ENCODE measurements at regions not wholly inside any gene's neighbourhood (a gene's known extent, or its start where the extent isn't known, plus 50 kb on each side); places are given as distances from the start of the nearest gene placed in this dataset.
"Not testable (repeated sequence)": the region's sequence is repeated elsewhere in the genome, so short reads cannot be mapped to it uniquely, and the experiment has no call there.

DNA sequence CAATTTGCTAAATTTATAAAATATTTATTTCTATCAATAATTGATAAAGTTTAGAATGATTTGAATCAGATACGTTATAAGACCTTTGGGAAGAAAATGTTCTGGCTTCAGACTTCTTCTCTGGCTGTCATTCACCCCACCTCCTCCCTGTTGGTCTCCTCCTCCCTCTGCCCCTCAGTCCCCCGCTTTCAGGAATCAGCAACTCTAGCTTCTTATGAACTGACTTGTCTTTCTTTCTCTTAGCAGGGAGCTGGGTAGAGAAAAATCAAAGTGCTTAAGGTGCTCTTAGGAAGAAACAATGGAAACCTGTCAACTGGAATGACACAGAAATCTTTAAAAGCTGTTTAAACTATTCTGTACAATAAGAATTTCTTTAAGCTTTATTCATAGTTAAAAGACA, 71.3 kb upstream of the ETV3 start:
- Histone ChIP-seq H3K36me3 (ENCODE audit: control insufficient read depth in 2 of 2, extremely low read depth in 1 of 2, insufficient read depth in 2 of 2, low read length in 2 of 2) (no peaks in the 10 kb centered on the region), H3K79me2 (ENCODE audit: control insufficient read depth, insufficient read depth, low read length) (no peaks in the 10 kb centered on the region), H3K9ac (replicated peaks; ENCODE audit: extremely low read depth, insufficient read depth, low read length) (no peak overlapping the region), H3K27ac (ENCODE audit: insufficient read depth, low read depth, low read length) (no peak overlapping the region), H3K4me1 (ENCODE audit: control insufficient read depth, extremely low read depth, insufficient read depth, low read length) (no peaks in the 10 kb centered on the region), H3K9me3 (replicated peaks; ENCODE audit: control insufficient read depth, insufficient read depth, low read length) (no peaks in the 10 kb centered on the region), H2AFZ (ENCODE audit: low read depth, low read length) (no peak overlapping the region), H3K27me3 (ENCODE audit: control insufficient read depth in 2 of 2, insufficient read depth in 2 of 2, low read length in 2 of 2) (peaks cover 2 to 6% of the 10 kb centered on the region in 2 experiments), H3K9me1 (replicated peaks; ENCODE audit: control insufficient read depth, extremely low read depth, insufficient read depth, low read length) (no peaks in the 10 kb centered on the region), H4K20me1 (replicated peaks; ENCODE audit: control insufficient read depth, extremely low read depth, insufficient read depth, low read length) (no peaks in the 10 kb centered on the region), H3K4me3 (replicated peaks in 1 of 3; ENCODE audit: insufficient read depth in 1 of 3, low read depth in 1 of 3, low read length in 3 of 3) (no peak overlapping the region), H3K4me2 (ENCODE audit: insufficient read depth, low read length) (no peak overlapping the region)
- dilution Hi-C loops (cut with MboI; ENCODE audit: extremely low pct_ligation_motif_present, low sequenced_read_pairs) = loop anchor here (25.0 kb wide), 1 partner anchor 153 kb away; no protein-coding TSS in a partner anchor
- BruUV-seq (replicated peaks) = no TSS peak
- intact Hi-C loops (cut with micrococcal nuclease) = no loop called here
- TF ChIP-seq POLR2A (IDR thresholded peaks at IDR 0.05; ENCODE audit: low read depth, low read length) (no peak), POLR2AphosphoS5 (IDR thresholded peaks at IDR 0.05; ENCODE audit: insufficient read depth, low read depth, low read length) (no peak), FOS (IDR thresholded peaks at IDR 0.05; ENCODE audit: borderline replicate concordance, insufficient read depth, low read length) (no peak), JUN (IDR thresholded peaks at IDR 0.05; ENCODE audit: borderline replicate concordance, insufficient read depth, insufficient read length, low read depth) (no peak), EZH2 (IDR thresholded peaks at IDR 0.05; ENCODE audit: borderline replicate concordance, low read depth, low read length, severe bottlenecking) (no peak)
- TF ChIP-seq, protein P1, sequence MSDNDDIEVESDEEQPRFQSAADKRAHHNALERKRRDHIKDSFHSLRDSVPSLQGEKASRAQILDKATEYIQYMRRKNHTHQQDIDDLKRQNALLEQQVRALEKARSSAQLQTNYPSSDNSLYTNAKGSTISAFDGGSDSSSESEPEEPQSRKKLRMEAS (IDR thresholded peaks at IDR 0.05; ENCODE audit: insufficient read depth, insufficient read length) = no peak
- TF ChIP-seq, protein P2, sequence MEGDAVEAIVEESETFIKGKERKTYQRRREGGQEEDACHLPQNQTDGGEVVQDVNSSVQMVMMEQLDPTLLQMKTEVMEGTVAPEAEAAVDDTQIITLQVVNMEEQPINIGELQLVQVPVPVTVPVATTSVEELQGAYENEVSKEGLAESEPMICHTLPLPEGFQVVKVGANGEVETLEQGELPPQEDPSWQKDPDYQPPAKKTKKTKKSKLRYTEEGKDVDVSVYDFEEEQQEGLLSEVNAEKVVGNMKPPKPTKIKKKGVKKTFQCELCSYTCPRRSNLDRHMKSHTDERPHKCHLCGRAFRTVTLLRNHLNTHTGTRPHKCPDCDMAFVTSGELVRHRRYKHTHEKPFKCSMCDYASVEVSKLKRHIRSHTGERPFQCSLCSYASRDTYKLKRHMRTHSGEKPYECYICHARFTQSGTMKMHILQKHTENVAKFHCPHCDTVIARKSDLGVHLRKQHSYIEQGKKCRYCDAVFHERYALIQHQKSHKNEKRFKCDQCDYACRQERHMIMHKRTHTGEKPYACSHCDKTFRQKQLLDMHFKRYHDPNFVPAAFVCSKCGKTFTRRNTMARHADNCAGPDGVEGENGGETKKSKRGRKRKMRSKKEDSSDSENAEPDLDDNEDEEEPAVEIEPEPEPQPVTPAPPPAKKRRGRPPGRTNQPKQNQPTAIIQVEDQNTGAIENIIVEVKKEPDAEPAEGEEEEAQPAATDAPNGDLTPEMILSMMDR (IDR thresholded peaks at IDR 0.05; ENCODE audit: extremely low read depth in 1 of 2, insufficient read depth in 1 of 2, low read depth in 1 of 2, low read length in 2 of 2) = no peak
- DNase-seq (ENCODE audit: low read depth, low spot score) (no peak), FAIRE-seq (no peak)
- ChIA-PET CTCF (no interaction called here), POLR2A (no interaction called here)

GRCh38 chr1:157205982-157206381, 67.8 kb upstream of the ETV3 start:
- POLR2A ChIA-PET; H3K4me1 ChIP-seq (ENCODE audit: control insufficient read depth, extremely low read depth, insufficient read depth, low read length); H4K20me1 ChIP-seq (replicated peaks; ENCODE audit: control insufficient read depth, extremely low read depth, insufficient read depth, low read length); intact Hi-C loops (cut with micrococcal nuclease); H2AFZ ChIP-seq (ENCODE audit: low read depth, low read length); FAIRE-seq; H3K27ac ChIP-seq (ENCODE audit: insufficient read depth, low read depth, low read length); CTCF ChIA-PET; H3K4me2 ChIP-seq (ENCODE audit: insufficient read depth, low read length); H3K9me3 ChIP-seq (replicated peaks; ENCODE audit: control insufficient read depth, insufficient read depth, low read length); H3K36me3 ChIP-seq (ENCODE audit: control insufficient read depth in 2 of 2, extremely low read depth in 1 of 2, insufficient read depth in 2 of 2, low read length in 2 of 2); H3K79me2 ChIP-seq (ENCODE audit: control insufficient read depth, insufficient read depth, low read length); H3K9me1 ChIP-seq (replicated peaks; ENCODE audit: control insufficient read depth, extremely low read depth, insufficient read depth, low read length); DNase-seq (ENCODE audit: low read depth, low spot score); H3K4me3 ChIP-seq (replicated peaks in 1 of 3; ENCODE audit: insufficient read depth in 1 of 3, low read depth in 1 of 3, low read length in 3 of 3); H3K27me3 ChIP-seq (ENCODE audit: control insufficient read depth in 2 of 2, insufficient read depth in 2 of 2, low read length in 2 of 2); BruUV-seq (replicated peaks); H3K9ac ChIP-seq (replicated peaks; ENCODE audit: extremely low read depth, insufficient read depth, low read length): not testable (repeated sequence)
- dilution Hi-C loops (cut with MboI; ENCODE audit: extremely low pct_ligation_motif_present, low sequenced_read_pairs) = loop anchor here (25.0 kb wide), 1 partner anchor 156 kb away; no protein-coding TSS in a partner anchor

Measured in endothelial cell of umbilical vein (primary cell).